NCI-H748 (cell line): ENCODE measurements at regions not wholly inside any gene's neighbourhood (a gene's known extent, or its start where the extent isn't known, plus 50 kb on each side); places are given as distances from the start of the nearest gene placed in this dataset.

Experiments
- DNase-seq: peaks from one replicate; lab custom pipeline; 2025; ENCODE audit not compliant: unreplicated experiment; lab: John Stamatoyannopoulos, UW

GRCh38 chr19:31595521-31595920, 246.3 kb upstream of the TSHZ3 start:
- no peak for DNase-seq

DNA sequence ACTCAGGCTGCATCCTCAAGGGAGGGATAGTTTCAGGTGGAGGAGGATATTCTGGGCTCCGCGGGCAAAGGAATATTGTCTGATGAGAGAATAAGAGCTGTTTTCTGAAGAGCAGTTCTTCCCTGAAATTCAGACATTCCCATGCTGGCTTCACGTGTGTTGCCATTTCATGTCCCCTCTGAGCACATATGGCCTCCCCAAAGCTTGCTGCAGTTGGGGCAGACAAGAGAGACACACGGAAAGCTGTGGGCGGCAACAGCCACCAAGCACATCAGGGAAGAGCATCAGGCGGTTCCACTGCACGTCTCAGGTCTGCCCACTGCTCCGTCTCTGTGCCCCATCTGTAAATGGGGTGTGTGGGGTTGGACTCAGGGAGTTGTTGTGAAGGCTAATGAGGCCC, 247.5 kb upstream of the TSHZ3 start:
- DNase-seq: no peak

DNA sequence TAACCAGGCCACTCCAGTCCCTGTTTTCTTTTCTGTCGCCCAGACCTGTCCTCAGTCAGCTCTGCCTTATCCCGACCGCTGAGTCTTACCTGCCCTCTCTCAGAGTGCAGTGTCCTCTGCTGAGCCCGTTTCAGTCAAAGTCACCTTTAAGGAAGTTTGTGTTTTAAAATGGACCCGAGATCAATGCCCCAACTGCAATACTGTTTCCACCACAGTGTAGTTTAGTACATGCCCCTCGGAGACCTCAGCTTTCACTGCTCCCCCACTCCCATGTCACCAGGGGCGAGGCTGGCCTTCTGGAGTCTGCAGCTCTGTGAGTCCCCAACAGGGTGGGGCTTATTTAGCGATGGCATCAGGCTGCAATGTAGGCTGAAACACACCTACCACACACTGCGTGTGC, 248.4 kb upstream of the TSHZ3 start:
- DNase-seq: no peak

- no peak for DNase-seq
Measured at GRCh38 chr19:31598730-31599238, 249.5 kb upstream of the TSHZ3 start.

DNA sequence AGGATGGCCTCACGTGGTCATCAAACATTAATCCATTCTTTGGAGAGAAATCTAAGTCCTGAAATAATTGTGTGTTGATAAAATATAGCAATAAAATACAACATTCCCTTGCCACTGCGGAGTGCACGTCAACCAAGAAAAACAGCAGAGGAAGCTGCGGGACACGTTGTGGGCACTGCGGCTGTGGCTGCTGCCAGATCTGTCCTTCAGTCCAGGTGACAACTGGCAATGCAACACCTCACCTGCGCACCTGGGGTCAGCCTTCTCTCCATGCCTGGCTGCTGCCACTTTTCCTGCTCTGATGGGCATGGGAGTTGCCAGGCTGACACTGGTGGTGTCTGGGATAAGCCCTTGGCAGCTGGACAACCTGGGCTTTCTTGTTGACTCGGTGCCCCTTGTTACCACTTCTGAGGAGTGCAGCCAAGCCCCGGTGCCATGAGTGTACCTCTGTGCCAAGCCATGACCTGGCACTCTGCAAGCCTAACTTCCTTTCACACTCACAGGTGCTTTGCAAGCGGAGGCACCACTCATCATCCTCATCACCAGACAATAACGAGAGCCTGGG, 251.6 kb upstream of the TSHZ3 start:
- no peak for DNase-seq

GRCh38 chr19:31601855-31602254, 252.6 kb upstream of the TSHZ3 start:
- no peak for DNase-seq

GRCh38 chr19:31602548-31602947, 253.3 kb upstream of the TSHZ3 start:
- no peak for DNase-seq

- no peak for DNase-seq
Measured at GRCh38 chr19:31604493-31605040, 255.3 kb upstream of the TSHZ3 start.

- DNase-seq: no peak
Measured at GRCh38 chr19:31610018-31610417, 260.8 kb upstream of the TSHZ3 start.

DNA sequence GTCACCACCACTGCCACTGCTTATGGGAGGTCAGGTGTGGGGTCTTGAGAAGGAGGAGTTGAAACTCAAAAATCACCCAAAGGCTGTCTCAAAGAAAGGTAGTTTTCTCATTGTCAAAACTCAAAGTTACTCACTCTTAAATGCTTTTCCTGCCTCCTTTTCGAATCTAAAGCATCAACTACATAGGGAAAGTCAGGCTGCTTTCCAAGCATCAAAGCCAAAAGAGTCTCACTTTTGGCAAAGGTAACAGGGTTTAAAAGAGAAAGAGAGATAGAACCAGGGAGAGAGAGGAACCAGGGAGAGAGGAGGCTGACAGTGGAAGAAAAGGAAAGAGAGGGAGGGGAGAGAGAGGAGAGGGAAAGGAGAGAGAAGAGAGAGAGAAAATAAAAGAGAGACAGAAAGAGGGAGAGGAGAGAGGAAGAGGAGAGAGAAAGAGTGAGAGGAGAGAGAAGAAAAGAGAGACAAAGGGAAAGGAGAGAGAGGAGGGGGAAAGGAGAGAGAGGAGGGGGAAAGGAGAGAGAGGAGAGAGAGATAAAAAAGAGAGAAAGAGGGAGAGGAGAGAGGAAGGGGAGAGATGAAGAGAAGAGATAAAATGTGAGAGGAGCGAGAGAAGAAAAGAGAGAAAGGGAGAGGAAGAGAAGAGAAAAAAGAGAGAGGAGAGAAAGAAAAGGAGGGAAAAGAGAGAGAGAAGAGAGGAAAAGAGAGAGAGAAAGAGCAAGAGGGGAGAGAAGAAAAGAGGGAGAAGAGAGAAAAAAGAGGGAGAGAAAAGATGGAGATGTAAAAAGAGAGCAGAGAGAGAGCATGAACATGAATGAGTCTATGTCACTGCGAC, 262.0 kb upstream of the TSHZ3 start:
- no peak for DNase-seq

DNA sequence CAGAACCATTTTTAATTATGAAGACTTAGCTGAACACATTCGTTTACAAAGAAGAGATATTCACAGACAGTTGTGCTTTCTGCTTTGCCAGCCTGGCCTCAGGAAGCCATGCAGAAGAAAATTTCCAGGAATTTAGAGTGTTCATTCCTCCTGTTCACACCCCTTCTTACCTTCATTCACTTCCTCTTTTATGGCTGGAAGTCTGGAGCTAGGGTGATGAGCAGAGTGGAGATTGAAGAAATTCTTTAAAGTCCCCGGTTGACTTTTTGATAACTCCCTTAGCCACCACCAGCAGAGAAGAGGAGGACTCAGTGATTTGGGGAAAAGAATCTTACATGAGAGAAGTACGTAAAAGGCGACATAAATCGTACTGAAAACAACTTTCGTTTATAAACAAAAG, 263.6 kb upstream of the TSHZ3 start:
- DNase-seq: no peak

DNA sequence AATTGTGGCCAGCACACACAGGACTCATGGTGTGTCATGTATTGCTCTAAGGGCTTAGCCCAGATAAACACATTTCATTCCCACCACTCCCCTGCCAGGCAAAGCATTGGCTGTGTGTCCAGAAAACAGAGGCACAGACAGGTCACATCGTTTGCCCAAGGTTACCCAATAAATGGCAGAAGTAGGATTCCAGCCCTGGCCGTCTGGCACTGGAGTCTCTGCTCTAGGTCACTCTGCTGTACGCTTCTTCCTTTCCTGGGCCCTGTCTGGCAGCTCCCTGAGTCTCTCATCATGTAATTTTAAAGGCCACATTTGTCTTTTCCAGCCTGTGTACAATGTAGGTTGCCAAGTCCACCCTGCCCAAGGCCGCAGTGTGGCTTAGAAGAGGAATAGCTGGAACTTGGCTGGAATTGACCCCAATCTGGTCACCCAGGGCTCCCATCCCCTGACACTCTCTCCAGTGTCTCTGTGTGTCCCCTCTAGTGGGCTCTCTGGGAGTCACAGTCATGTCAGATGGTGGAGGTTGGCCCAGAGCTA, 264.5 kb upstream of the TSHZ3 start:
- no peak for DNase-seq

DNA sequence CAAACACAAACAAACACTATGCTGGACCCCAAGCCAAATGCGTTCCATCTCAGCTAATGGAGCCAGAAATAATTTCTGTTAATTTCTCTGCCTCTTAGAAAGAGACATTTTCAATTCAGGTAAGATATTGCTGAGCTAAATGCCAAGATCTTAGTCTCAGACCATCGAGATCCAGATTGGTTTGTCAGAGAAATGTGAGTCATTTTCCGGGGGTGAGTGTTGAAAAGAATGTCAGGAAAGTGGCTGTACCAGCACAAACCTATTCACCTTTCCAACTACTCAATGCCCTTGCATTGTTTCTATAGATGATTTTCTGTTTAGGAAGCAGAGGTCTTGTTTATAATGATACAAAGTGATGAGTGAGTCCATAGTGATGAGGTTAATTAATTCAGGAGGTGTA, 266.8 kb upstream of the TSHZ3 start:
- DNase-seq: no peak

- no peak for DNase-seq
Measured at GRCh38 chr19:31617010-31617585, 267.9 kb upstream of the TSHZ3 start.

GRCh38 chr19:31625056-31625455, 275.8 kb upstream of the TSHZ3 start:
- no peak for DNase-seq

GRCh38 chr19:31625575-31625974, 276.3 kb upstream of the TSHZ3 start:
- no peak for DNase-seq

- no peak for DNase-seq
Measured at GRCh38 chr19:31626941-31627340, 277.7 kb upstream of the TSHZ3 start.

DNA sequence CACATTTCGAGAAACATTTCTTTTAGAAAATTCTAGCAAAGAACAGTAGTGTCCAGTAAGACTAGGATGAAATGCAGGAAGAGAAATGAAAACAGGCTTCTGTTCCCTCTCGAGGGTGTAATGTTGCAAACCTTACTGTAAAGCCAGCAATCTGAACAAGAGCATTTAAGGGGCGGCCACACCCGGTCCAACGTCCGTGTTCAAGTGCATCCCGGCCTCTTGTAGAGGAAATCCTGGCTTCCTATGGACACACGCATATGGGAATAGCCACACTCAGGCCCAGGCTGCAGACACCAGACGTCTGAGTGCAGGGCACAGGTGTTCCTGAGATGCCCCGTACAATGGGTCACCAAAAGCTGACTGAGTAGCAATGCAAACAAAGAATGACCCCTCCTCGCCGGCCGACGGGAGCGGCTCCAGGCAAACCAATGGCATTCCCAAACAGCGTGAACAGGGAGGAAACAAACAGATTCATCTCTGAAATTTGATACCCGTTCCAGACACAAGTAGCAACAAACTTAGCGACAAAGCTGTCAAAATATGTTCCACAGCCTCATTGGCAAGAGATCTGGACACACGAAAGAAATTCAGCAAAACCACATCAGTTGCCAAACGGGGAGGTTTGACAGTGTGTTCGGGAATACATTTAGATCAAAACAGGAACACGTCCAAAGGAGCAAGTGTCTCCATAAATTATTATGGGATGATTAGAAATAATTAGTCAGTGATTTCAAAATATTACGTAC, 278.6 kb upstream of the TSHZ3 start:
- no peak for DNase-seq

DNA sequence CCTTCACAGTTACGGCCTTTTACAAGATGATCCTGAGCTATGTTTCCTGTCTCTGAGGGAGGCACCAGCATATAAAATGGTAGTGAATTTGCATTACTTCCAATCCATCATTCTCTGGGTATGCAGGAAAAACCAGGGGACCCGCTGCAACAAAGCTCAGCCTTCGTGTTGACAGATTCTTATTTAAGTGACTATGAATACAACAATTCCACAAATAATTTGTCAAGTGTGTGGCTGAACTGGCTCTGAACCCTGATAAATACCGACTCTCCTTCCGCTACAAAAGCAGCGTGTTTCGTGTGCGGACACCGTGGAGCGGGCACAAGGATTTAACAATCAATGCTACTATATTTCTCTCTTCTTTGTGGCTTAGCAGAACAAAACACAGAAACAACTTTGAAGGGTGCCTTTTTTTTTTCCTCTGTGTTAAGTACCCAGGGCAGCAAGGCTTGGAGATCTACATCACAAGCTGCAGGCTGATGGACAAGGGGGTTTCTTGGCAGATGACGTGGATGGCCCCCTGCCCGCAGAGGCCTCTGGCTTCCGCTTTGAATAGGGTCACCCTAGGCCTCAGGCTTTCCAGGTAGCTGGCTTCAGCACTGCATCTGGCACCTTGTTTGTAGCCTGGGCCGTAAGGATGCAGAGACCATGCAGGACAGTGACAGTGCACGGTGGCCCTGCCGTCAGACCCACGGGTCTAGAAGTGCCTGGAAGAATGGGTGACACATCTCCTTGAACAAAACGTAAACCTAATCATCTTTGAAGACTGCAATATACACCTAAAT, 280.5 kb upstream of the TSHZ3 start:
- no peak for DNase-seq

DNA sequence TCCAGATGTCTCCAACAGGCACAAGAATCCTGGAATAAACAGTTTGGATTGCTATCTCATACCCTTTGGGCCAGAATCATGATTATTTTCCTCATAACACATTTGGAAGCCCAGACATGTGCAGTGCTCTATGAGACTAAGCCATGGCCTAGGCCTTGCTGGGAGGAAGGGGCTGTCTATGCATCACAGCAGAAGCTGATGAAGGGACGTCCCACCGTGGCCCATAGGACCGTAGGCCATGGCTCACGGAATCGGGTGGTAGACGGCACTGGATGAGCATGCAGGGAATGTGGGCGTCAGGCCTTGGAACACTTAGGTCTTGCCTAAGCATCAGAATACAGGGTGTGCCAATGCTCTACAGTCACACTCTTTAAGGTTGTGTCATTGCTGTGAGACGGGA, 283.8 kb upstream of the TSHZ3 start:
- DNase-seq: no peak
